ENCODE measurements at regions not wholly inside any gene's neighbourhood (a gene's known extent, or its start where the extent isn't known, plus 50 kb on each side); places are given as distances from the start of the nearest gene placed in this dataset.

DNA sequence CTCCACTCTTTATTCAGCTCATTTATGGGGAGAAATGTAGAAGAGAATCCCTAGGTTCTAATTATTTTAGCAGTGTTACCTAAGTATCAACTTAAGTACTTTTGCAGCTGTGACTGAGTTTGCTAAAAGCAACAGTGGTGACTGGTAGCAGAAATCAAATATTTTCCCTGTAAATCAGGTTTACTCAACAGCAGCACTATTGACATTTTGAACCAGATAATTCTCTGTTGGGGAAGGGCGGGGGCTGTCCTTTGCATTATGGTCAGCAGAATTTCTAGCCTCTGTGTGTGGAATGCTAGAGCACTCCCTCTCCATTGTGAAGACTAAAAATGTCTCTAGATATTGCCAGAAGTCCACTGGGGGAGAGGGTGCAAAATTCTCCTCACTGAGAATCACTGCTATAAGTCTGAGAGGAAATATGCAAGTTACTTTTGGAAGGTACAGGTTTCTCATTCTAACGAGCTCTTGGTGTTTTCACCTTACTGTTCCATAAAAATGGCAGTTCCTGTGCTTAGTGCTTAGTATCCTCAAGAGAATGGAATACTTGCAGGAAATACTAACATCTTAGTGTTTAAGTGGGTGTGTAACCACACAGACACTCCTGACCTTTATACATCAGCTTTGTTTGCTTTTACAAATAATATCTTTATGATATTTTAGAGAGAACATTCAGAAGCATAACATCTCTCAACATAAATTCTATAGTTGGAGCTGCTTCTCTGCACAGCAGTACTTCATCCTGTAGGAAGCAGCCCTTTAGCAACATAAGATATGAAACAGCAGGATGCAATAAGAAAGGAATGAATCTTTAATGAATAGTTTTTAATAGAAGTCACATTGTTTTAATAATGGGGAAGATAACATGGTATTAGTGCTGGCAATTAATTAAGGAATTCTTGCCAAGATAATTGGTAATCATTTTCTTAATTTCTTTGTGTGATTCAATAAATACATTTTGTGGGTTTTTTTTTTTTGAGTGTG lies 246.5 kb upstream of the GOLIM4 start (continued):
- TF ChIP-seq, protein P1, sequence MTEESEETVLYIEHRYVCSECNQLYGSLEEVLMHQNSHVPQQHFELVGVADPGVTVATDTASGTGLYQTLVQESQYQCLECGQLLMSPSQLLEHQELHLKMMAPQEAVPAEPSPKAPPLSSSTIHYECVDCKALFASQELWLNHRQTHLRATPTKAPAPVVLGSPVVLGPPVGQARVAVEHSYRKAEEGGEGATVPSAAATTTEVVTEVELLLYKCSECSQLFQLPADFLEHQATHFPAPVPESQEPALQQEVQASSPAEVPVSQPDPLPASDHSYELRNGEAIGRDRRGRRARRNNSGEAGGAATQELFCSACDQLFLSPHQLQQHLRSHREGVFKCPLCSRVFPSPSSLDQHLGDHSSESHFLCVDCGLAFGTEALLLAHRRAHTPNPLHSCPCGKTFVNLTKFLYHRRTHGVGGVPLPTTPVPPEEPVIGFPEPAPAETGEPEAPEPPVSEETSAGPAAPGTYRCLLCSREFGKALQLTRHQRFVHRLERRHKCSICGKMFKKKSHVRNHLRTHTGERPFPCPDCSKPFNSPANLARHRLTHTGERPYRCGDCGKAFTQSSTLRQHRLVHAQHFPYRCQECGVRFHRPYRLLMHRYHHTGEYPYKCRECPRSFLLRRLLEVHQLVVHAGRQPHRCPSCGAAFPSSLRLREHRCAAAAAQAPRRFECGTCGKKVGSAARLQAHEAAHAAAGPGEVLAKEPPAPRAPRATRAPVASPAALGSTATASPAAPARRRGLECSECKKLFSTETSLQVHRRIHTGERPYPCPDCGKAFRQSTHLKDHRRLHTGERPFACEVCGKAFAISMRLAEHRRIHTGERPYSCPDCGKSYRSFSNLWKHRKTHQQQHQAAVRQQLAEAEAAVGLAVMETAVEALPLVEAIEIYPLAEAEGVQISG (CRISPR knock-in tag; IDR thresholded peaks at IDR 0.05), result no peak
- TF ChIP-seq FUBP1 (CRISPR knock-in tag; IDR thresholded peaks at IDR 0.05; ENCODE audit: borderline replicate concordance), result no peak
- no peak for TF ChIP-seq HNF4G (IDR thresholded peaks at IDR 0.05; ENCODE audit: borderline replicate concordance, low read depth, low read length)
- TF ChIP-seq HNF4G (CRISPR knock-in tag; IDR thresholded peaks at IDR 0.05; ENCODE audit: borderline replicate concordance, low read depth), result no peak

GRCh38 chr3:168341192-168341815 lies 245.6 kb upstream of the GOLIM4 start:
- no peaks in the 10 kb centered on the region for H3K9me3 ChIP-seq (ENCODE audit: low read length)
- POLR2A ChIA-PET, result no interaction called here
- CTCF ChIA-PET (ENCODE audit: low intra/inter-chr PET ratio, low total read pairs), result no interaction called here
- DNase-seq (ENCODE audit: low spot score) (no peak), FAIRE-seq (no peak), ATAC-seq (no peak)
- intact Hi-C loops (cut with micrococcal nuclease; ENCODE audit: unreplicated experiment) (no loop called here), in situ Hi-C loops (cut with HindIII; ENCODE audit: extremely low pct_ligation_motif_present, low pct_unique_long_range_greater_than_20kb) (no loop called here)
- BruUV-seq (replicated peaks), result no TSS peak
- H3K79me2 ChIP-seq (ENCODE audit: insufficient read depth, low read length), result no peaks in the 10 kb centered on the region
- H3K9ac ChIP-seq (ENCODE audit: insufficient read depth, low read depth, low read length), result no peak overlapping the region
- H2AFZ ChIP-seq (ENCODE audit: low read length), result no peak overlapping the region
- no peak overlapping the region for H3K4me3 ChIP-seq (replicated peaks in 1 of 3; ENCODE audit: insufficient read depth in 1 of 3, low read depth in 2 of 3, low read length in 3 of 3)
- 2% methylated on average over 3 of the region's 3 CpGs for WGBS (ENCODE audit: low lambda C conversion rate)
- H4K20me1 ChIP-seq (ENCODE audit: insufficient read depth, low read length), result no peaks in the 10 kb centered on the region
- H3K27ac ChIP-seq (ENCODE audit: extremely low read length, insufficient read depth, low read length), result no peak overlapping the region
- H3K36me3 ChIP-seq (replicated peaks in 1 of 2; ENCODE audit: control insufficient read depth in 1 of 2, insufficient read depth in 2 of 2, low read length in 2 of 2), result no peaks in the 10 kb centered on the region
- no peaks in the 10 kb centered on the region for H3K4me1 ChIP-seq (ENCODE audit: insufficient read depth, low read length)
- no peak overlapping the region for H3K4me2 ChIP-seq (ENCODE audit: low read depth, low read length)
- H3K27me3 ChIP-seq (ENCODE audit: control insufficient read depth in 1 of 2, insufficient read depth in 2 of 2, low read length in 2 of 2), result no peaks in the 10 kb centered on the region
- no peak for TF ChIP-seq RCOR2 (CRISPR knock-in tag; IDR thresholded peaks at IDR 0.05)
- no peak for TF ChIP-seq PHF21A (CRISPR knock-in tag; IDR thresholded peaks at IDR 0.05)
- TF ChIP-seq HCFC1 (IDR thresholded peaks at IDR 0.05; ENCODE audit: low read depth, low read length), result no peak
- no peak for TF ChIP-seq NKX3-1 (CRISPR knock-in tag; IDR thresholded peaks at IDR 0.05)
- no peak for TF ChIP-seq ZNF260 (CRISPR knock-in tag; IDR thresholded peaks at IDR 0.05; ENCODE audit: borderline replicate concordance, low read depth)
- no peak for TF ChIP-seq DPF2 (CRISPR knock-in tag; IDR thresholded peaks at IDR 0.05; ENCODE audit: borderline replicate concordance, low read depth)
- TF ChIP-seq ZNF264 (CRISPR knock-in tag; IDR thresholded peaks at IDR 0.05), result no peak
- no peak for TF ChIP-seq ZMYM2 (CRISPR knock-in tag; IDR thresholded peaks at IDR 0.05)
- TF ChIP-seq GPN1 (CRISPR knock-in tag; IDR thresholded peaks at IDR 0.05; ENCODE audit: borderline replicate concordance), result no peak
- no peak for TF ChIP-seq PPARG (CRISPR knock-in tag; conservative IDR thresholded peaks at IDR 0.05)
- TF ChIP-seq, protein P2, sequence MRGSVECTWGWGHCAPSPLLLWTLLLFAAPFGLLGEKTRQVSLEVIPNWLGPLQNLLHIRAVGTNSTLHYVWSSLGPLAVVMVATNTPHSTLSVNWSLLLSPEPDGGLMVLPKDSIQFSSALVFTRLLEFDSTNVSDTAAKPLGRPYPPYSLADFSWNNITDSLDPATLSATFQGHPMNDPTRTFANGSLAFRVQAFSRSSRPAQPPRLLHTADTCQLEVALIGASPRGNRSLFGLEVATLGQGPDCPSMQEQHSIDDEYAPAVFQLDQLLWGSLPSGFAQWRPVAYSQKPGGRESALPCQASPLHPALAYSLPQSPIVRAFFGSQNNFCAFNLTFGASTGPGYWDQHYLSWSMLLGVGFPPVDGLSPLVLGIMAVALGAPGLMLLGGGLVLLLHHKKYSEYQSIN (CRISPR knock-in tag; IDR thresholded peaks at IDR 0.05; ENCODE audit: borderline replicate concordance), result no peak
- TF ChIP-seq MZF1 (CRISPR knock-in tag; IDR thresholded peaks at IDR 0.05; ENCODE audit: borderline replicate concordance), result no peak
